ENCODE measurements at regions not wholly inside any gene's neighbourhood (a gene's known extent, or its start where the extent isn't known, plus 50 kb on each side); places are given as distances from the start of the nearest gene placed in this dataset.

- Histone ChIP-seq H3K9me3 (ENCODE audit: insufficient read depth, low read depth, low read length) (no peaks in the 10 kb centered on the region), H3F3A (ENCODE audit: low read depth) (no peaks in the 10 kb centered on the region), H3K4me3 (ENCODE audit: low read length, poor library complexity, severe bottlenecking) (no peak overlapping the region), H4K20me1 (ENCODE audit: insufficient read depth, low read length, poor library complexity, severe bottlenecking) (no peaks in the 10 kb centered on the region), H2AFZ (ENCODE audit: low read length) (no peak overlapping the region), H3K9me2 (replicated peaks; ENCODE audit: low read depth, low read length) (no peaks in the 10 kb centered on the region), H3K4me1 (ENCODE audit: insufficient read depth, low read length, poor library complexity, severe bottlenecking) (no peaks in the 10 kb centered on the region), H3K27me3 (ENCODE audit: insufficient read depth, low read length, poor library complexity, severe bottlenecking) (no peaks in the 10 kb centered on the region), H3K79me2 (ENCODE audit: insufficient read depth, low read length) (no peaks in the 10 kb centered on the region), H3K36me3 (ENCODE audit: insufficient read depth, low read length) (no peaks in the 10 kb centered on the region), H3K4me2 (ENCODE audit: low read depth, low read length, poor library complexity, severe bottlenecking) (no peak overlapping the region), H3K9ac (ENCODE audit: low read depth, low read length, poor library complexity, severe bottlenecking) (no peak overlapping the region)
- TF ChIP-seq CTCF (conservative IDR thresholded peaks at IDR 0.05; ENCODE audit: low read length) (no peak), EZH2phosphoT487 (IDR thresholded peaks at IDR 0.05; ENCODE audit: borderline replicate concordance) (no peak)
Observed at GRCh38 chr5:141760193-141760592, 78.2 kb upstream of the ARAP3 start.

- Histone ChIP-seq H3K36me3 (ENCODE audit: insufficient read depth, low read length) (no peaks in the 10 kb centered on the region), H3K9me2 (replicated peaks; ENCODE audit: low read depth, low read length) (no peaks in the 10 kb centered on the region), H4K20me1 (ENCODE audit: insufficient read depth, low read length, poor library complexity, severe bottlenecking) (no peaks in the 10 kb centered on the region), H3K79me2 (ENCODE audit: insufficient read depth, low read length) (no peaks in the 10 kb centered on the region), H3K27me3 (ENCODE audit: insufficient read depth, low read length, poor library complexity, severe bottlenecking) (no peaks in the 10 kb centered on the region), H3K9me3 (ENCODE audit: insufficient read depth, low read depth, low read length) (no peaks in the 10 kb centered on the region), H3K4me3 (ENCODE audit: low read length, poor library complexity, severe bottlenecking) (no peak overlapping the region), H3K9ac (ENCODE audit: low read depth, low read length, poor library complexity, severe bottlenecking) (no peak overlapping the region), H3K4me2 (ENCODE audit: low read depth, low read length, poor library complexity, severe bottlenecking) (no peak overlapping the region), H3K4me1 (ENCODE audit: insufficient read depth, low read length, poor library complexity, severe bottlenecking) (no peaks in the 10 kb centered on the region), H2AFZ (ENCODE audit: low read length) (no peak overlapping the region), H3F3A (ENCODE audit: low read depth) (no peaks in the 10 kb centered on the region)
- TF ChIP-seq CTCF (conservative IDR thresholded peaks at IDR 0.05; ENCODE audit: low read length) (no peak), EZH2phosphoT487 (IDR thresholded peaks at IDR 0.05; ENCODE audit: borderline replicate concordance) (no peak)
Observed at GRCh38 chr5:141758310-141758998, 76.4 kb upstream of the ARAP3 start.

GRCh38 chr5:141757402-141757801, 75.4 kb upstream of the ARAP3 start:
- no peaks in the 10 kb centered on the region for H3K36me3 ChIP-seq (ENCODE audit: insufficient read depth, low read length)
- no peaks in the 10 kb centered on the region for H3K9me2 ChIP-seq (replicated peaks; ENCODE audit: low read depth, low read length)
- H3K27me3 ChIP-seq (ENCODE audit: insufficient read depth, low read length, poor library complexity, severe bottlenecking) = no peaks in the 10 kb centered on the region
- H3K4me3 ChIP-seq (ENCODE audit: low read length, poor library complexity, severe bottlenecking) = no peak overlapping the region
- no peak overlapping the region for H3K9ac ChIP-seq (ENCODE audit: low read depth, low read length, poor library complexity, severe bottlenecking)
- no peaks in the 10 kb centered on the region for H3K79me2 ChIP-seq (ENCODE audit: insufficient read depth, low read length)
- no peak overlapping the region for H2AFZ ChIP-seq (ENCODE audit: low read length)
- peak; percentile 27 for TF ChIP-seq CTCF (conservative IDR thresholded peaks at IDR 0.05; ENCODE audit: low read length)
- no peak for TF ChIP-seq EZH2phosphoT487 (IDR thresholded peaks at IDR 0.05; ENCODE audit: borderline replicate concordance)
- H4K20me1 ChIP-seq (ENCODE audit: insufficient read depth, low read length, poor library complexity, severe bottlenecking) = no peaks in the 10 kb centered on the region
- no peaks in the 10 kb centered on the region for H3K4me1 ChIP-seq (ENCODE audit: insufficient read depth, low read length, poor library complexity, severe bottlenecking)
- no peak overlapping the region for H3K4me2 ChIP-seq (ENCODE audit: low read depth, low read length, poor library complexity, severe bottlenecking)
- H3K9me3 ChIP-seq (ENCODE audit: insufficient read depth, low read depth, low read length) = no peaks in the 10 kb centered on the region
- H3F3A ChIP-seq (ENCODE audit: low read depth) = no peaks in the 10 kb centered on the region
